ENCODE measurements at regions not wholly inside any gene's neighbourhood (a gene's known extent, or its start where the extent isn't known, plus 50 kb on each side); places are given as distances from the start of the nearest gene placed in this dataset.
"Not testable (repeated sequence)": the region's sequence is repeated elsewhere in the genome, so short reads cannot be mapped to it uniquely, and the experiment has no call there.

- H3K27ac Mint-ChIP-seq = no peak overlapping the region
- no peaks in the 10 kb centered on the region for H4K20me1 ChIP-seq (ENCODE audit: low read depth)
- no peaks in the 10 kb centered on the region for H3K79me2 ChIP-seq (ENCODE audit: low read depth)
- H3K9ac ChIP-seq = no peak overlapping the region
- no peaks in the 10 kb centered on the region for H3K36me3 Mint-ChIP-seq
- H3K9me3 Mint-ChIP-seq = no peaks in the 10 kb centered on the region
- H3K4me1 Mint-ChIP-seq = no peaks in the 10 kb centered on the region
- H3K4me3 ChIP-seq = no peak overlapping the region
- no peak overlapping the region for H3K27ac ChIP-seq
- H3K4me2 ChIP-seq = no peak overlapping the region
- H3K27me3 ChIP-seq = no peaks in the 10 kb centered on the region
- no peaks in the 10 kb centered on the region for H3F3A ChIP-seq (ENCODE audit: low read depth)
- H2AFZ ChIP-seq (replicated peaks) = no peak overlapping the region
- H3K27me3 Mint-ChIP-seq (ENCODE audit: insufficient read depth, low read depth) = no peaks in the 10 kb centered on the region
- peak; percentile 53 for DNase-seq (ENCODE audit: low spot score)
- no peaks in the 10 kb centered on the region for H3K4me1 ChIP-seq
- H3K9me3 ChIP-seq (ENCODE audit: low read depth) = no peaks in the 10 kb centered on the region
- no peaks in the 10 kb centered on the region for H3K36me3 ChIP-seq
- no peak for TF ChIP-seq EZH2 (IDR thresholded peaks at IDR 0.05)
- no peak overlapping the region for H3K4me3 Mint-ChIP-seq
Observed at GRCh38 chr14:38004610-38004879, 203.2 kb upstream of the SSTR1 start.

- H3K9me3 ChIP-seq (ENCODE audit: low read depth); H3F3A ChIP-seq (ENCODE audit: low read depth); H3K4me2 ChIP-seq; H4K20me1 ChIP-seq (ENCODE audit: low read depth); H3K36me3 Mint-ChIP-seq; H3K27ac Mint-ChIP-seq; H3K4me3 Mint-ChIP-seq; H3K4me3 ChIP-seq; H3K27me3 ChIP-seq; H3K4me1 ChIP-seq; DNase-seq (ENCODE audit: low spot score); H3K79me2 ChIP-seq (ENCODE audit: low read depth); H2AFZ ChIP-seq (replicated peaks); H3K4me1 Mint-ChIP-seq; H3K36me3 ChIP-seq; H3K27me3 Mint-ChIP-seq (ENCODE audit: insufficient read depth, low read depth); H3K9ac ChIP-seq; H3K27ac ChIP-seq: not testable (repeated sequence)
- peaks cover 17% of the 10 kb centered on the region for H3K9me3 Mint-ChIP-seq
Observed at GRCh38 chr14:38011156-38011555, 196.5 kb upstream of the SSTR1 start.

GRCh38 chr14:38012056-38012455 is 195.6 kb upstream of the SSTR1 start:
- DNase-seq (ENCODE audit: low spot score) = no peak
- no peaks in the 10 kb centered on the region for H3K79me2 ChIP-seq (ENCODE audit: low read depth)
- no peak overlapping the region for H3K4me3 ChIP-seq
- no peak overlapping the region for H3K27ac ChIP-seq
- no peak overlapping the region for H3K27ac Mint-ChIP-seq
- H4K20me1 ChIP-seq (ENCODE audit: low read depth) = no peaks in the 10 kb centered on the region
- H3K4me1 ChIP-seq = no peaks in the 10 kb centered on the region
- H3K36me3 Mint-ChIP-seq = no peaks in the 10 kb centered on the region
- H3K27me3 Mint-ChIP-seq (ENCODE audit: insufficient read depth, low read depth) = no peaks in the 10 kb centered on the region
- H3K27me3 ChIP-seq = no peaks in the 10 kb centered on the region
- H3K9me3 ChIP-seq (ENCODE audit: low read depth) = no peaks in the 10 kb centered on the region
- no peaks in the 10 kb centered on the region for H3F3A ChIP-seq (ENCODE audit: low read depth)
- H3K4me1 Mint-ChIP-seq = no peaks in the 10 kb centered on the region
- peaks cover 17% of the 10 kb centered on the region for H3K9me3 Mint-ChIP-seq
- H3K4me3 Mint-ChIP-seq = no peak overlapping the region
- no peak overlapping the region for H3K4me2 ChIP-seq
- H2AFZ ChIP-seq (replicated peaks) = no peak overlapping the region
- TF ChIP-seq EZH2 (IDR thresholded peaks at IDR 0.05) = no peak
- no peak for TF ChIP-seq CTCF (IDR thresholded peaks at IDR 0.05)
- TF ChIP-seq EZH2phosphoT487 (IDR thresholded peaks at IDR 0.05) = no peak
- no peak overlapping the region for H3K9ac ChIP-seq
- H3K36me3 ChIP-seq = no peaks in the 10 kb centered on the region

- Mint-ChIP-seq H3K4me3 (no peak overlapping the region), H3K4me1 (no peaks in the 10 kb centered on the region), H3K27me3 (ENCODE audit: insufficient read depth, low read depth) (no peaks in the 10 kb centered on the region), H3K9me3 (peaks cover 12% of the 10 kb centered on the region), H3K27ac (no peak overlapping the region), H3K36me3 (no peaks in the 10 kb centered on the region)
- no peak for DNase-seq (ENCODE audit: low spot score)
- no peaks in the 10 kb centered on the region for H3K27me3 ChIP-seq
- no peak overlapping the region for H3K27ac ChIP-seq
- H3K9ac ChIP-seq = no peak overlapping the region
- H2AFZ ChIP-seq (replicated peaks) = no peak overlapping the region
- H3K79me2 ChIP-seq (ENCODE audit: low read depth) = no peaks in the 10 kb centered on the region
- no peaks in the 10 kb centered on the region for H3K36me3 ChIP-seq
- no peaks in the 10 kb centered on the region for H4K20me1 ChIP-seq (ENCODE audit: low read depth)
- H3K4me1 ChIP-seq = no peaks in the 10 kb centered on the region
- H3F3A ChIP-seq (ENCODE audit: low read depth) = no peaks in the 10 kb centered on the region
- no peak for TF ChIP-seq EZH2 (IDR thresholded peaks at IDR 0.05)
- no peak for TF ChIP-seq EZH2phosphoT487 (IDR thresholded peaks at IDR 0.05)
- peak; percentile 34 for TF ChIP-seq CTCF (IDR thresholded peaks at IDR 0.05)
- no peak overlapping the region for H3K4me2 ChIP-seq
- no peaks in the 10 kb centered on the region for H3K9me3 ChIP-seq (ENCODE audit: low read depth)
- no peak overlapping the region for H3K4me3 ChIP-seq
Observed at GRCh38 chr14:38016497-38016896, 191.2 kb upstream of the SSTR1 start.
